ENCODE measurements at regions not wholly inside any gene's neighbourhood (a gene's known extent, or its start where the extent isn't known, plus 50 kb on each side); places are given as distances from the start of the nearest gene placed in this dataset.

GRCh38 chrX:34863906-34864305 is 78.7 kb upstream of the FAM47B start:
- TF ChIP-seq CTCF (IDR thresholded peaks at IDR 0.05) (no peak), EP300 (IDR thresholded peaks at IDR 0.05) (no peak), POLR2A (IDR thresholded peaks at IDR 0.05) (no peak), POLR2AphosphoS5 (IDR thresholded peaks at IDR 0.05) (no peak)

Data from stomach (tissue), 4 donors.